ENCODE measurements at regions not wholly inside any gene's neighbourhood (a gene's known extent, or its start where the extent isn't known, plus 50 kb on each side); places are given as distances from the start of the nearest gene placed in this dataset.
A peak's percentile ranks its signal among the peaks of the same experiment; 100 is the strongest.

DNA sequence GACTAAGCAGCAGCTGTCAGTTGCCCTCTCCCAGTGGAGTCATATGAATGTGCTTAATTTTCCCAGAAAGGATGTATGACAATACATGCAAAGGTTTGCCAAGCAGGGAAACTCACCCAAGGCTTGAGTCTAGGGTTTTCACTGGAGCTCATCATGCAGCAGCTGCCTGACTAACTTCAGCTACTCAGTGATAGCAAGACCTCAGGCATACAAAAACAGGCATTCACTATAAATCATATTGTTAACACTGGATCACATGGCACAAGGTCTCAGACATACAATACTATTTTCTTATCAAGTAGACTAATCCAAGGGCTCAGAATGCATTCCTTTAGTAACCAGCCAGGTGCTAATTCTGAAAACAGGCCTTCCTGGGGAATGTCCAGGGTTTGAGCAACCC, 85.0 kb upstream of the STAC start:
- H3K27me3 ChIP-seq (ENCODE audit: control insufficient read depth, insufficient read depth, low read length) = no peaks in the 10 kb centered on the region
- H3K4me1 ChIP-seq (ENCODE audit: control insufficient read depth, extremely low read depth, insufficient read depth, low read length) = no peaks in the 10 kb centered on the region
- H2AFZ ChIP-seq (ENCODE audit: low read length) = no peak overlapping the region
- H3K9ac ChIP-seq (ENCODE audit: insufficient read depth, low read length) = no peak overlapping the region
- H3K27ac ChIP-seq (ENCODE audit: insufficient read depth, low read length) = no peak overlapping the region
- no peaks in the 10 kb centered on the region for H3K36me3 ChIP-seq (ENCODE audit: control insufficient read depth, insufficient read depth, low read length)
- no peak overlapping the region for H3K4me2 ChIP-seq (ENCODE audit: extremely low read depth, insufficient read depth, low read length)
- H4K20me1 ChIP-seq (ENCODE audit: control insufficient read depth, extremely low read depth, insufficient read depth, low read length) = no peaks in the 10 kb centered on the region
- H3K4me3 ChIP-seq (replicated peaks in 1 of 4; ENCODE audit: control extremely low read depth in 1 of 4, insufficient read depth in 1 of 4, low read depth in 3 of 4, low read length in 4 of 4) = no peak overlapping the region
- H3K79me2 ChIP-seq (ENCODE audit: control insufficient read depth, insufficient read depth, low read length) = no peaks in the 10 kb centered on the region
- TF ChIP-seq EZH2 (IDR thresholded peaks at IDR 0.05; ENCODE audit: low read length, missing control alignments) (no peak), CTCF (conservative IDR thresholded peaks at IDR 0.05 in 1 of 2, IDR thresholded peaks at IDR 0.05 in 1 of 2; ENCODE audit: low read depth in 1 of 2, low read length in 2 of 2) (no peak)
- peak in 1 of 2 donors; percentile 49 for DNase-seq (ENCODE audit: low read depth in 2 of 2)
- H3K9me3 ChIP-seq (ENCODE audit: control insufficient read depth, insufficient read depth, low read depth, low read length) = no peaks in the 10 kb centered on the region

GRCh38 chr3:36297195-36297594, 83.1 kb upstream of the STAC start:
- H3K9ac ChIP-seq (ENCODE audit: insufficient read depth, low read length) = no peak overlapping the region
- H3K9me3 ChIP-seq (ENCODE audit: control insufficient read depth, insufficient read depth, low read depth, low read length) = no peaks in the 10 kb centered on the region
- H3K79me2 ChIP-seq (ENCODE audit: control insufficient read depth, insufficient read depth, low read length) = no peaks in the 10 kb centered on the region
- no peak for DNase-seq (ENCODE audit: low read depth in 2 of 2)
- H3K36me3 ChIP-seq (ENCODE audit: control insufficient read depth, insufficient read depth, low read length) = no peaks in the 10 kb centered on the region
- no peak overlapping the region for H2AFZ ChIP-seq (ENCODE audit: low read length)
- H4K20me1 ChIP-seq (ENCODE audit: control insufficient read depth, extremely low read depth, insufficient read depth, low read length) = no peaks in the 10 kb centered on the region
- H3K4me2 ChIP-seq (ENCODE audit: extremely low read depth, insufficient read depth, low read length) = no peak overlapping the region
- no peaks in the 10 kb centered on the region for H3K4me1 ChIP-seq (ENCODE audit: control insufficient read depth, extremely low read depth, insufficient read depth, low read length)
- TF ChIP-seq CTCF (conservative IDR thresholded peaks at IDR 0.05 in 1 of 2, IDR thresholded peaks at IDR 0.05 in 1 of 2; ENCODE audit: low read depth in 1 of 2, low read length in 2 of 2) = no peak
- no peak for TF ChIP-seq EZH2 (IDR thresholded peaks at IDR 0.05; ENCODE audit: low read length, missing control alignments)
- no peak overlapping the region for H3K27ac ChIP-seq (ENCODE audit: insufficient read depth, low read length)
- no peaks in the 10 kb centered on the region for H3K27me3 ChIP-seq (ENCODE audit: control insufficient read depth, insufficient read depth, low read length)
- H3K4me3 ChIP-seq (replicated peaks in 1 of 4; ENCODE audit: control extremely low read depth in 1 of 4, insufficient read depth in 1 of 4, low read depth in 3 of 4, low read length in 4 of 4) = no peak overlapping the region

DNA sequence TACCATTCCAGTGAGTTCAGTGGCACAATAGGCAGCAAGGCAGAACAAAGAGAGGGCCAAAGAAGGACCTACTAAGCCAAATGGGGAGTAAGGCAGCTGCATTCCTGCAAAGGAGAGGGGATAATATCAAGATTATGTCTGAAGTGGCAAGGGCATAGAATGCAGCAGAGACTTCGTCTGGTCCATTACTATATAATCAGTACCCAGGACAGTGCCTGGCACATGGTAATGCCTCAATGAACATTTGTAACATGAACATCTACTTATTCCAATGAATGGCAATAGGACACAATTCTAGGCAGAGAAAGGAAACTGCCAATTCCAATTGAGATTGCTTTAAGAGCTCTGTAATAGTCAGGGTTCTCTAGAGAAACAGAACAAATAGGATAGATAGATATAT, 82.1 kb upstream of the STAC start:
- Histone ChIP-seq H3K27ac (ENCODE audit: insufficient read depth, low read length) (no peak overlapping the region), H3K27me3 (ENCODE audit: control insufficient read depth, insufficient read depth, low read length) (no peaks in the 10 kb centered on the region), H3K9me3 (ENCODE audit: control insufficient read depth, insufficient read depth, low read depth, low read length) (no peaks in the 10 kb centered on the region), H3K79me2 (ENCODE audit: control insufficient read depth, insufficient read depth, low read length) (no peaks in the 10 kb centered on the region), H2AFZ (ENCODE audit: low read length) (no peak overlapping the region), H3K4me1 (ENCODE audit: control insufficient read depth, extremely low read depth, insufficient read depth, low read length) (no peaks in the 10 kb centered on the region), H3K4me3 (replicated peaks in 1 of 4; ENCODE audit: control extremely low read depth in 1 of 4, insufficient read depth in 1 of 4, low read depth in 3 of 4, low read length in 4 of 4) (no peak overlapping the region), H3K36me3 (ENCODE audit: control insufficient read depth, insufficient read depth, low read length) (no peaks in the 10 kb centered on the region), H4K20me1 (ENCODE audit: control insufficient read depth, extremely low read depth, insufficient read depth, low read length) (no peaks in the 10 kb centered on the region), H3K9ac (ENCODE audit: insufficient read depth, low read length) (no peak overlapping the region), H3K4me2 (ENCODE audit: extremely low read depth, insufficient read depth, low read length) (no peak overlapping the region)
- TF ChIP-seq CTCF (conservative IDR thresholded peaks at IDR 0.05 in 1 of 2, IDR thresholded peaks at IDR 0.05 in 1 of 2; ENCODE audit: low read depth in 1 of 2, low read length in 2 of 2) (no peak), EZH2 (IDR thresholded peaks at IDR 0.05; ENCODE audit: low read length, missing control alignments) (no peak)
- no peak for DNase-seq (ENCODE audit: low read depth in 2 of 2)
